ENCODE measurements at regions not wholly inside any gene's neighbourhood (a gene's known extent, or its start where the extent isn't known, plus 50 kb on each side); places are given as distances from the start of the nearest gene placed in this dataset.

- TF ChIP-seq RBM25 (IDR thresholded peaks at IDR 0.05; ENCODE audit: low read depth, low read length, severe bottlenecking) (no peak), ZNF717 (CRISPR knock-in tag; IDR thresholded peaks at IDR 0.05) (no peak), SMC3 (conservative IDR thresholded peaks at IDR 0.05; ENCODE audit: insufficient read depth, low read depth, low read length) (no peak)
- TF ChIP-seq, protein P1, sequence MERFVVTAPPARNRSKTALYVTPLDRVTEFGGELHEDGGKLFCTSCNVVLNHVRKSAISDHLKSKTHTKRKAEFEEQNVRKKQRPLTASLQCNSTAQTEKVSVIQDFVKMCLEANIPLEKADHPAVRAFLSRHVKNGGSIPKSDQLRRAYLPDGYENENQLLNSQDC (CRISPR knock-in tag; IDR thresholded peaks at IDR 0.05), result no peak
Observed at GRCh38 chr11:8839957-8840945, 70.7 kb upstream of the AKIP1 start (continued).

DNA sequence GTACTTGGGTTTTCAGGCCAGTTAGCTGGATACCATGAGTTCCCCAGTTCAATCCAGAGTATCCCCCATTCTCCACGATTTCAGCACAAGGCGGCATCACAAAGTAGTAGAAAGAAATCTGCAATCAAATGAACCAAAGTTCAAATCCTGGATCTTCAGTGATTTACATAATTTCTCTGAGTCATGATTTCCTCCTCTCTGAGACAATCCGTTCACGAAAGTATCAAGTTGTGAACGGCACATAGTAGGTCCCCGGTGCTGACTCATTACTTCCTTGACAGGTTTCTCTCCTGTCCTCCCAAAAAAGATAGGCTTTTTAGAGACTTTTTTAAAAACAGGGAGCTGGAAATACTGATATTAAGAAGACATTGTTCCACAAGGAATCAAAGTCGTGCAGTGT, 69.1 kb upstream of the AKIP1 start:
- intact Hi-C loops (cut with micrococcal nuclease), result no loop called here
- POLR2A ChIA-PET, result no interaction called here
- H3K9me1 ChIP-seq (ENCODE audit: control insufficient read depth, insufficient read depth, low read length), result no peaks in the 10 kb centered on the region
- FAIRE-seq (no peak), ATAC-seq (no peak), DNase-seq (ENCODE audit: extremely low read depth in 1 of 4, low spot score in 3 of 4) (no peak)
- CTCF ChIA-PET (ENCODE audit: low intra/inter-chr PET ratio), result no interaction called here
- no peaks in the 10 kb centered on the region for H3K4me1 ChIP-seq (replicated peaks in 1 of 2; ENCODE audit: control insufficient read depth in 2 of 2, insufficient read depth in 2 of 2, low read length in 2 of 2)
- in situ Hi-C loops (cut with MboI), result no loop called here
- no peaks in the 10 kb centered on the region for H3K79me2 ChIP-seq (ENCODE audit: control insufficient read depth, insufficient read depth, low read length)
- BruUV-seq (replicated peaks), result no TSS peak
- peaks cover 23 to 51% of the 10 kb centered on the region in 2 experiments; a peak in 4 of 5 replicates for H3K27me3 ChIP-seq (ENCODE audit: control insufficient read depth in 2 of 2, insufficient read depth in 2 of 2, low read length in 2 of 2)
- H3K4me3 ChIP-seq, result no peak overlapping the region
- no peak overlapping the region for H3K9ac ChIP-seq (ENCODE audit: insufficient read depth in 1 of 2, low read depth in 2 of 2, low read length in 2 of 2)
- H3K36me3 ChIP-seq (ENCODE audit: control insufficient read depth, insufficient read depth, low read length), result no peaks in the 10 kb centered on the region
- no peak overlapping the region for H2AFZ ChIP-seq (ENCODE audit: low read depth, low read length)
- TF ChIP-seq ATF3 (IDR thresholded peaks at IDR 0.05), result peak; percentile 38
- no peak for TF ChIP-seq ATF3 (CRISPR knock-in tag; conservative IDR thresholded peaks at IDR 0.05)
- peak; percentile 96 for TF ChIP-seq ZKSCAN1 (IDR thresholded peaks at IDR 0.05; ENCODE audit: low read depth, low read length)
- TF ChIP-seq ETV5 (CRISPR knock-in tag; IDR thresholded peaks at IDR 0.05; ENCODE audit: low read depth), result no peak
- TF ChIP-seq KDM1A (IDR thresholded peaks at IDR 0.05), result peak; percentile 62 to 77
- 2% methylated on average over 7 of the region's 7 CpGs for WGBS (ENCODE audit: insufficient coverage, low coverage, missing lambda C conversion rate)
- no peaks in the 10 kb centered on the region for H3K9me3 ChIP-seq (replicated peaks; ENCODE audit: control insufficient read depth, insufficient read depth, low read depth, low read length)
- H3K4me2 ChIP-seq (ENCODE audit: insufficient read depth, low read length), result no peak overlapping the region
- H3K27ac ChIP-seq (ENCODE audit: extremely low read depth, low read depth, low read length), result no peak overlapping the region
- 0 out of 2 replicates have a peak, but pooled peaks cover 6% of the 10 kb centered on the region for H4K20me1 ChIP-seq (replicated peaks; ENCODE audit: control insufficient read depth, insufficient read depth, low read length)

Measured in K562 (cell line).